ENCODE measurements at regions not wholly inside any gene's neighbourhood (a gene's known extent, or its start where the extent isn't known, plus 50 kb on each side); places are given as distances from the start of the nearest gene placed in this dataset.

- H3K4me1 Mint-ChIP-seq (ENCODE audit: unreplicated experiment), result peaks cover 11% of the 10 kb centered on the region
- TF ChIP-seq CTCF (IDR thresholded peaks at IDR 0.05), result no peak
- no peaks in the 10 kb centered on the region for H3K27me3 Mint-ChIP-seq (ENCODE audit: unreplicated experiment)
- no peak overlapping the region for H3K27ac Mint-ChIP-seq (ENCODE audit: unreplicated experiment)
- H3K9me3 Mint-ChIP-seq (ENCODE audit: unreplicated experiment), result peaks cover 21% of the 10 kb centered on the region
- no peak for DNase-seq (ENCODE audit: extremely low spot score, unreplicated experiment)
- peaks cover 12% of the 10 kb centered on the region for H3K36me3 Mint-ChIP-seq (ENCODE audit: unreplicated experiment)
- H3K4me3 Mint-ChIP-seq (ENCODE audit: unreplicated experiment), result no peak overlapping the region
These were observed 64.6 kb downstream of the LINC01488 start for GRCh38 chr11:69545976-69546617.

- no peak overlapping the region for H3K27ac Mint-ChIP-seq (ENCODE audit: unreplicated experiment)
These were observed 65.4 kb downstream of the LINC01488 start for GRCh38 chr11:69546735-69547370.

GRCh38 chr11:69550846-69551245, 69.4 kb downstream of the LINC01488 start:
- H3K4me3 Mint-ChIP-seq (ENCODE audit: unreplicated experiment), result no peak overlapping the region
- peaks cover 17% of the 10 kb centered on the region for H3K4me1 Mint-ChIP-seq (ENCODE audit: unreplicated experiment)
- no peaks in the 10 kb centered on the region for H3K27me3 Mint-ChIP-seq (ENCODE audit: unreplicated experiment)
- peaks cover 21% of the 10 kb centered on the region for H3K9me3 Mint-ChIP-seq (ENCODE audit: unreplicated experiment)
- no peak overlapping the region for H3K27ac Mint-ChIP-seq (ENCODE audit: unreplicated experiment)
- H3K36me3 Mint-ChIP-seq (ENCODE audit: unreplicated experiment), result peaks cover 12% of the 10 kb centered on the region
- TF ChIP-seq CTCF (IDR thresholded peaks at IDR 0.05), result no peak
- no peak for DNase-seq (ENCODE audit: extremely low spot score, unreplicated experiment)

More at GRCh38 chr11:69546735-69547370, 65.4 kb downstream of the LINC01488 start:
- H3K27me3 Mint-ChIP-seq (ENCODE audit: unreplicated experiment), result no peaks in the 10 kb centered on the region
- no peak for TF ChIP-seq CTCF (IDR thresholded peaks at IDR 0.05)
- no peak for DNase-seq (ENCODE audit: extremely low spot score, unreplicated experiment)
- H3K4me3 Mint-ChIP-seq (ENCODE audit: unreplicated experiment), result no peak overlapping the region
- peaks cover 4% of the 10 kb centered on the region for H3K4me1 Mint-ChIP-seq (ENCODE audit: unreplicated experiment)
- H3K9me3 Mint-ChIP-seq (ENCODE audit: unreplicated experiment), result peaks cover 21% of the 10 kb centered on the region
- H3K36me3 Mint-ChIP-seq (ENCODE audit: unreplicated experiment), result peaks cover 12% of the 10 kb centered on the region

- Mint-ChIP-seq H3K36me3 (ENCODE audit: unreplicated experiment) (peaks cover 12% of the 10 kb centered on the region), H3K4me3 (ENCODE audit: unreplicated experiment) (no peak overlapping the region), H3K9me3 (ENCODE audit: unreplicated experiment) (peaks cover 21% of the 10 kb centered on the region), H3K27me3 (ENCODE audit: unreplicated experiment) (no peaks in the 10 kb centered on the region), H3K4me1 (ENCODE audit: unreplicated experiment) (peaks cover 17% of the 10 kb centered on the region), H3K27ac (ENCODE audit: unreplicated experiment) (no peak overlapping the region)
- no peak for TF ChIP-seq CTCF (IDR thresholded peaks at IDR 0.05)
- no peak for DNase-seq (ENCODE audit: extremely low spot score, unreplicated experiment)
These were observed 70.5 kb downstream of the LINC01488 start for GRCh38 chr11:69551963-69552362.

- no peaks in the 10 kb centered on the region for H3K27me3 Mint-ChIP-seq (ENCODE audit: unreplicated experiment)
- no peak for DNase-seq (ENCODE audit: extremely low spot score, unreplicated experiment)
- no peak overlapping the region for H3K27ac Mint-ChIP-seq (ENCODE audit: unreplicated experiment)
- H3K9me3 Mint-ChIP-seq (ENCODE audit: unreplicated experiment), result peaks cover 21% of the 10 kb centered on the region
- TF ChIP-seq CTCF (IDR thresholded peaks at IDR 0.05), result no peak
- H3K4me1 Mint-ChIP-seq (ENCODE audit: unreplicated experiment), result peaks cover 17% of the 10 kb centered on the region
- peaks cover 12% of the 10 kb centered on the region for H3K36me3 Mint-ChIP-seq (ENCODE audit: unreplicated experiment)
- no peak overlapping the region for H3K4me3 Mint-ChIP-seq (ENCODE audit: unreplicated experiment)
These were observed 71.5 kb downstream of the LINC01488 start for GRCh38 chr11:69552951-69553350.
